ENCODE measurements at regions not wholly inside any gene's neighbourhood (a gene's known extent, or its start where the extent isn't known, plus 50 kb on each side); places are given as distances from the start of the nearest gene placed in this dataset.

DNA sequence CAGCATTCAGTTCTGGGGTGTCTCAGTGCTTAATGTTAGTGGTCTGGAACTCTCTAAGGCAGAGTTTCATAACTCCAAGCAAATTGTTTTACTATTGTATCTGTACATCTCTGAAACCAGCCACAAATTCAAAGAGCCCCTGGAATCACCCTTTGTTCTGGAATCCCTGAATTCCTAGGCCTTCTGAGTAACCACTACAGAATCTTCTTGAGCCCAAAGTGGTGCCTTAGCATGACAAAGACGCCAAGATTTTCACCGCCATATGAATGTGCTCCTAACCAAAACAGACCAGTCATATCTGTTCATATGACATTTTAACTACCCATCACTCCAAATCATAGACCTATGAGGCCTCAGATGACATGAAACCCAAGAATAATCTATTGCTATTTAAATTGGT, 668.1 kb downstream of the EPHA4 start:
- H3K4me3 Mint-ChIP-seq (ENCODE audit: low read depth): no peak overlapping the region
- no peaks in the 10 kb centered on the region for H3K27me3 Mint-ChIP-seq
- DNase-seq (ENCODE audit: low spot score, unreplicated experiment): no peak
- no peak for TF ChIP-seq CTCF (IDR thresholded peaks at IDR 0.05; ENCODE audit: unreplicated experiment)
- H3K9me3 Mint-ChIP-seq (ENCODE audit: low read depth): no peaks in the 10 kb centered on the region
- H3K27ac Mint-ChIP-seq: no peak overlapping the region
- peaks cover 15% of the 10 kb centered on the region for H3K4me1 Mint-ChIP-seq (ENCODE audit: low read depth)
- H3K36me3 Mint-ChIP-seq (ENCODE audit: insufficient read depth): no peaks in the 10 kb centered on the region

DNA sequence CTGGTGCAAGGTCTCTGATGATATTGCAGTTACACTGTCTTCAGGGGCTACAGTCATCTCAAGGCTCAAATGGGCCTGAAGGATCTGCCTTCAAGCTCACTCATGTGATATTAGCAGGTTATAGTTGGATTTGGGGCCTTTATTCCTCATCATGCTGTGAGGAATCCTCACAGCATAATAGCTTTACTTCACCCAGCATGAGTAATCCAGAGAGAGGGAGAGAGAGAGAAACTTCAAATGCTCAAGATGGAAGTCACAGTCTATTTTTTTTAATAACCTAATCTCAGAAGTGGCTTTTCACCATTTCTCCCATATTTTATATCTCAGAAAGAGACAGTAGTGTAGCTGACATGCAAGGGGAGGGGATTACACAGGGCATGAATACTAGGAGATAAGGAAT, 658.7 kb downstream of the EPHA4 start:
- TF ChIP-seq CTCF (IDR thresholded peaks at IDR 0.05; ENCODE audit: unreplicated experiment): no peak
- H3K27ac Mint-ChIP-seq: no peak overlapping the region
- DNase-seq (ENCODE audit: low spot score, unreplicated experiment): no peak
- H3K9me3 Mint-ChIP-seq (ENCODE audit: low read depth): no peaks in the 10 kb centered on the region
- H3K4me1 Mint-ChIP-seq (ENCODE audit: low read depth): no peaks in the 10 kb centered on the region
- H3K36me3 Mint-ChIP-seq (ENCODE audit: insufficient read depth): no peaks in the 10 kb centered on the region
- H3K4me3 Mint-ChIP-seq (ENCODE audit: low read depth): no peak overlapping the region
- no peaks in the 10 kb centered on the region for H3K27me3 Mint-ChIP-seq

DNA sequence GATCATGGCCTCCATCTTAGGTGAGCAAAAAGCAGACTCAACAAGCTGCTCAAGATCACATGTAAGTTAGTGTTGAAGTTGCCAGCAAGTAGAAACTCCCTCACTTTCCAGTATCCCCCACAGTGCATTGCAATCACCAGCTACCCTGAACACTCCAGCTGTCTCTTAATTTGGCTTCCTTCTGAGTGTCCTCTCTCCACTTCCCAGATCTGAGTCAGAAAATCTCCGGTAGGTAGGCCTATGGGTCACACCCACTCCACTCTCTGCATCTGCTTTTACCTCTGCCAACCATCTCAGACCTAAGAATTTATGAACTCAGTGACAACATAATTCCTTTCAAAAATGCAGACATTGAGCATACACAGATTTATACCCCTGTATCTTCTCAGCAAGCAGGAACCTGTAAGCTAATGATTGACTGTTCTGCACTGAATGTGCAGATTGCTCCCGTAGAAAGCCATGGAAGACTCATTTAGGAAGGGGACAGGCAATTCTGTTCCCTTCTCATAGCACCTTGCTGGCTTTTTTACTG, 656.9 kb downstream of the EPHA4 start:
- H3K9me3 Mint-ChIP-seq (ENCODE audit: low read depth): no peaks in the 10 kb centered on the region
- H3K4me1 Mint-ChIP-seq (ENCODE audit: low read depth): no peaks in the 10 kb centered on the region
- H3K27me3 Mint-ChIP-seq: no peaks in the 10 kb centered on the region
- no peak overlapping the region for H3K4me3 Mint-ChIP-seq (ENCODE audit: low read depth)
- no peak for TF ChIP-seq CTCF (IDR thresholded peaks at IDR 0.05; ENCODE audit: unreplicated experiment)
- no peaks in the 10 kb centered on the region for H3K36me3 Mint-ChIP-seq (ENCODE audit: insufficient read depth)
- DNase-seq (ENCODE audit: low spot score, unreplicated experiment): no peak
- H3K27ac Mint-ChIP-seq: no peak overlapping the region

- no peaks in the 10 kb centered on the region for H3K27me3 Mint-ChIP-seq
- no peaks in the 10 kb centered on the region for H3K36me3 Mint-ChIP-seq (ENCODE audit: insufficient read depth)
- TF ChIP-seq CTCF (IDR thresholded peaks at IDR 0.05; ENCODE audit: unreplicated experiment): no peak
- H3K4me1 Mint-ChIP-seq (ENCODE audit: low read depth): no peaks in the 10 kb centered on the region
- H3K9me3 Mint-ChIP-seq (ENCODE audit: low read depth): no peaks in the 10 kb centered on the region
- DNase-seq (ENCODE audit: low spot score, unreplicated experiment): no peak
- H3K4me3 Mint-ChIP-seq (ENCODE audit: low read depth): no peak overlapping the region
- H3K27ac Mint-ChIP-seq: no peak overlapping the region
These were observed 655.2 kb downstream of the EPHA4 start for GRCh38 chr2:220916931-220917330.

DNA sequence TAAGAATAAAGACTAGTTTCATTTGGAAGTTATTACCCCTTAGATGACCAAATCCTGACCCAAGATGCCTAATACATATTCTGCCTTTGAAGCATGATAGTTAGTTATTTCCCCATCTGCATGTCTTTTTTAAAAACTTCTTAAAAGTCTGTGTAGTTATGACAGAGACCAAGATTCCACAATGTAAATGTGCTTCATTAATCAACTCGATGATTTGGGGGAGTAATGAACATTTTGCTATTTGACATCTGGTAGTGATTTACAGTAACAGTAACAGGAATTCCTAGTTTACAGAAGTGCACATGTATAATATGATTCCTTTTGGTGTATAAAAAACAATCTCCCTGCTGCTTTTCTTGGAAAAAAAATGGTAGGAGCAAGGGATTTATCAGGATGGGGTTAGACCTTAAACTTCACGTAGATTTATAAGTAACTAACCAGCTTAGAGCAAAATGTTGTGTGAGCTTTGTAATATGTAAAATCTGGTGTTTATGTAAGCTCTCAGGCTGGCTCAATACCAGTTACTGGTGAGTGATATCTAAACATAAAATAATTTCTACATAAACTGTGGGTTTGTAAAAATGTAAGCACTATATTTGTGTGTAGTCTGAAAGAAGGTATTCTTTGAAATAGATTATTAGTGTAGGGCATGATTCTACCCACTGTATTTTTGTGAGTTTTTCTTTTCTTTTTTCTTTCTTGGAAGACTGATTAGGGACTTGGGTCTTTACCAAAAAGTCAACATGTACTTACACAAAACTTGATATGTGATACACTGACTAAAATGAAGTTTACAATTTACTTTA, 641.6 kb downstream of the EPHA4 start:
- Mint-ChIP-seq H3K27me3 (no peaks in the 10 kb centered on the region), H3K27ac (no peak overlapping the region), H3K9me3 (ENCODE audit: low read depth) (peaks cover 22% of the 10 kb centered on the region), H3K4me3 (ENCODE audit: low read depth) (no peak overlapping the region), H3K4me1 (ENCODE audit: low read depth) (no peaks in the 10 kb centered on the region), H3K36me3 (ENCODE audit: insufficient read depth) (peaks cover 6% of the 10 kb centered on the region)
- no peak for DNase-seq (ENCODE audit: low spot score, unreplicated experiment)
- no peak for TF ChIP-seq CTCF (IDR thresholded peaks at IDR 0.05; ENCODE audit: unreplicated experiment)
